ENCODE measurements at regions not wholly inside any gene's neighbourhood (a gene's known extent, or its start where the extent isn't known, plus 50 kb on each side); places are given as distances from the start of the nearest gene placed in this dataset.

DNA sequence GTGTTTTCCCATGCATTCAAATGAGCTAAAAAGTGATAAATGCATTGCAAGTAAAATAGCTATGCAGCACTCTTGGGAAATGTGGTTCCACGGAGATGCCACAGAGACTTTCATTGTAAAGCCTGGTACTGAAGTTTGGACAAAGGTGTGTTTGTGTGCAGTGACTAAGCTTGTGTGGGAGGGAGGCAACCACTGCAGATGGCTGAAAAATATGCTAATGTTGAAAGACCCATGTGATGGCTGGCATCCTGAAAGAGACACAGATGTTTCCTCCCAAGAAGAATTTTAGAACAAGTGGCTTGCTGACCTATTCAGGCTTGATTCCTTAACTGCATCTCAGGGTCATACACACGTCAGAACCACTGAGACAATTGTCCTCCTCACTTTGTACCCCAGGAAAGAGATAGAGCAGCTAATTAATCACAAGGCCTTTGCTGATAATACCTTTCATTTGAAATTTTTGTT, 73.8 kb downstream of the FAM76B start:
- TF ChIP-seq, protein P1, sequence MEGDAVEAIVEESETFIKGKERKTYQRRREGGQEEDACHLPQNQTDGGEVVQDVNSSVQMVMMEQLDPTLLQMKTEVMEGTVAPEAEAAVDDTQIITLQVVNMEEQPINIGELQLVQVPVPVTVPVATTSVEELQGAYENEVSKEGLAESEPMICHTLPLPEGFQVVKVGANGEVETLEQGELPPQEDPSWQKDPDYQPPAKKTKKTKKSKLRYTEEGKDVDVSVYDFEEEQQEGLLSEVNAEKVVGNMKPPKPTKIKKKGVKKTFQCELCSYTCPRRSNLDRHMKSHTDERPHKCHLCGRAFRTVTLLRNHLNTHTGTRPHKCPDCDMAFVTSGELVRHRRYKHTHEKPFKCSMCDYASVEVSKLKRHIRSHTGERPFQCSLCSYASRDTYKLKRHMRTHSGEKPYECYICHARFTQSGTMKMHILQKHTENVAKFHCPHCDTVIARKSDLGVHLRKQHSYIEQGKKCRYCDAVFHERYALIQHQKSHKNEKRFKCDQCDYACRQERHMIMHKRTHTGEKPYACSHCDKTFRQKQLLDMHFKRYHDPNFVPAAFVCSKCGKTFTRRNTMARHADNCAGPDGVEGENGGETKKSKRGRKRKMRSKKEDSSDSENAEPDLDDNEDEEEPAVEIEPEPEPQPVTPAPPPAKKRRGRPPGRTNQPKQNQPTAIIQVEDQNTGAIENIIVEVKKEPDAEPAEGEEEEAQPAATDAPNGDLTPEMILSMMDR (conservative IDR thresholded peaks at IDR 0.05; ENCODE audit: low read depth, low read length): no peak
- TF ChIP-seq POLR2A (IDR thresholded peaks at IDR 0.05; ENCODE audit: low read depth, low read length) (no peak), CEBPB (IDR thresholded peaks at IDR 0.05; ENCODE audit: low read depth, low read length) (no peak), RAD21 (IDR thresholded peaks at IDR 0.05; ENCODE audit: low read length) (no peak), CHD1 (IDR thresholded peaks at IDR 0.05; ENCODE audit: low read depth, low read length) (no peak), RFX5 (IDR thresholded peaks at IDR 0.05; ENCODE audit: low read depth, low read length) (no peak), FOS (IDR thresholded peaks at IDR 0.05; ENCODE audit: low read depth, low read length) (no peak), MAFK (IDR thresholded peaks at IDR 0.05; ENCODE audit: low read depth, low read length) (no peak), NFE2L2 (IDR thresholded peaks at IDR 0.05; ENCODE audit: low read depth, low read length) (no peak), BHLHE40 (IDR thresholded peaks at IDR 0.05; ENCODE audit: low read depth, low read length) (no peak), RCOR1 (IDR thresholded peaks at IDR 0.05; ENCODE audit: insufficient replicate concordance, low read length) (no peak), MXI1 (IDR thresholded peaks at IDR 0.05; ENCODE audit: borderline replicate concordance, low read depth, low read length) (no peak)
- TF ChIP-seq, protein P2, sequence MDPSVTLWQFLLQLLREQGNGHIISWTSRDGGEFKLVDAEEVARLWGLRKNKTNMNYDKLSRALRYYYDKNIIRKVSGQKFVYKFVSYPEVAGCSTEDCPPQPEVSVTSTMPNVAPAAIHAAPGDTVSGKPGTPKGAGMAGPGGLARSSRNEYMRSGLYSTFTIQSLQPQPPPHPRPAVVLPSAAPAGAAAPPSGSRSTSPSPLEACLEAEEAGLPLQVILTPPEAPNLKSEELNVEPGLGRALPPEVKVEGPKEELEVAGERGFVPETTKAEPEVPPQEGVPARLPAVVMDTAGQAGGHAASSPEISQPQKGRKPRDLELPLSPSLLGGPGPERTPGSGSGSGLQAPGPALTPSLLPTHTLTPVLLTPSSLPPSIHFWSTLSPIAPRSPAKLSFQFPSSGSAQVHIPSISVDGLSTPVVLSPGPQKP (IDR thresholded peaks at IDR 0.05; ENCODE audit: borderline replicate concordance, low read depth, low read length): no peak
- TF ChIP-seq, protein P3, sequence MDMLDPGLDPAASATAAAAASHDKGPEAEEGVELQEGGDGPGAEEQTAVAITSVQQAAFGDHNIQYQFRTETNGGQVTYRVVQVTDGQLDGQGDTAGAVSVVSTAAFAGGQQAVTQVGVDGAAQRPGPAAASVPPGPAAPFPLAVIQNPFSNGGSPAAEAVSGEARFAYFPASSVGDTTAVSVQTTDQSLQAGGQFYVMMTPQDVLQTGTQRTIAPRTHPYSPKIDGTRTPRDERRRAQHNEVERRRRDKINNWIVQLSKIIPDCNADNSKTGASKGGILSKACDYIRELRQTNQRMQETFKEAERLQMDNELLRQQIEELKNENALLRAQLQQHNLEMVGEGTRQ (IDR thresholded peaks at IDR 0.05; ENCODE audit: low read depth, low read length): no peak

Measured in IMR-90 (cell line).